Fibroblast of peridontal ligament (primary cell): ENCODE measurements at regions not wholly inside any gene's neighbourhood (a gene's known extent, or its start where the extent isn't known, plus 50 kb on each side); places are given as distances from the start of the nearest gene placed in this dataset.

ENCODE experiments used
- DNase-seq: peaks from one replicate; pipeline ENCODE4 v3.0.0-alpha.2; 2010; ENCODE audit errors: extremely low read depth

DNA sequence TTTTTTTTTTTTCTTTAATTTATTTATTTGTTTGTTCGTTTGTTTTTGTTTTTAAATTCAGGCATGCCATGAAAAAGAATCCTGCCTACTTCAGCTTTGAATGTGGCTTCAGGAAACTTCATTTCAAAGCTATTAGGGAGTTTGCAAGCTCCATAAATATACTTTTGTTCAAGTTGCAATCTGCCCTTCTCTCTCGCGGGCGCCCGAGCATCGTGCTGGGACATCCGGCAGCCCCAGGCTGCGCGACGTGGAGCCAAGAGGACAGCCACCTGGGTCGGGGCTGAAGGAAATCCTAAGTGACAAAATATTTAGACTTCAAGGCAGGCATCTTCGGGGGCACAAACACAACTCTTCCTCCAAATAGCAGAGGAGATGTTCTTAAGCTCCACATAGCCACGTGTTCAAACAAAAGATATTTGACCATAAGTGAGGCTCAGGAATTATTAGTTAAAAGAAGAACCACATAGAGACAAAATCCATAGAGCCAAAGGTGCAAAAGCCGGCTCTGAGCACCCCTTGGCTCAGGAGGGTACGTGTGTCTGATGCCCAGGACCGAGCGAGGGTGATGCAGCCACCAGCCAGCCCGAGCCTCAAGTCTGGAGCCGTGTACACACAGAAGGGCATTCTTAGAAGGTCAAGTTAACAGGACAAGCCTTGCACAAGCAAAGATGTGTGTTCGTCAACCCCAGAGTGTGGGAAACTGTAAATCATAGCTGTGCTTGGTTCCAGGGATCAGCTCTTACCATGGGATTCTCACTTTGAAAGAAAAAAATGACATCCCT lies 256.5 kb upstream of the SALL3 start:
- DNase-seq = no peak

DNA sequence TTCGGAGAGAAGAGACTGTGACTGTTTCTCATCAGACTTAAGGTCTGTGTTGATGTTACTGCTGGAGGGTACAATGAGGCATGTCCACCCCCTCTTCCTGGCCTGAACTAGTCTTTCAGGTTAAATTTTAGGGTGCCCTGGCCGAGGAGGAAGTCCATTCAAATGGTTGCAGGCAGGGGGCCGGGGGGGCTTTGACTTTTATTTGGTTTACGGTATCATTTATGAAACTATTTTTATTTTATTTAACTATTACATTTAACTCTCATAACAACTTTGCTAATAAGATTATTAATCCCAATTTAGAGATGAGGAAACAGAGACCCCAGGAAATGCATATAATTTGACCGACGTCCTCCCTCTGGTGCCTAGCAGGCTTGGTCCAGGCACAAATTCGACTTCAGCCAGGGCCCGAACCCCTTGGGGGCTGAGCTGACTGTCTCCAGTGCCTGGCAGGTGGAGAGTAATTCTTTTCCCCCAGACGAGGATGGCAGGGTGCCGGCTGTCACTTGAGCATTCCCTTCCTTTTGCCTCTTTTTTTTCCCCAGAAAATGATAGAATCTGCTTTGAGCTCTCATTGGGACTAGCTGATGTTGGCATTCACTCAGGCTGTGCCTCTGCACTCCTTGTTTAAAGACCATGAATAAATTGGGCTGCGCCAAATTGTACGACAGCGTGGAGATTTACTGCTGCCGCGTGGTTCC lies 255.3 kb upstream of the SALL3 start:
- no peak for DNase-seq

DNA sequence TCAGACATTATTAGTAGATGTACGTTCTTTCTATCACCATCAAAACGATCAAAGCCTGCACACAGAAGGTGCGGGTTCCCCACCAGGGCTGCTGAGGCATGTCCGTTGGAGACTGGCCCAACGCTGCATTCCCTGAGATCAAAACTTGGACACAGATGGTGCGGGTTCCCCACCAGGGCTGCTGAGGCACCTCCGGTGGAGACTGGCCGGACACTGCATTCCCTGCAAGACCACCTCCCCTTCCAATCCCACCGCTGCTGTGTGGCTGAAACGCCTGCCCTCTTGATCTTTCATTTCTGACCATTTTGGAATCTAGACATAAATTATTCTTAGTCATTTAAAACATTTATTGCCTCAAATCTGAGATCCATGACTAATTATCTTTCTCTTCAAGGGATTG lies 254.2 kb upstream of the SALL3 start:
- no peak for DNase-seq

DNA sequence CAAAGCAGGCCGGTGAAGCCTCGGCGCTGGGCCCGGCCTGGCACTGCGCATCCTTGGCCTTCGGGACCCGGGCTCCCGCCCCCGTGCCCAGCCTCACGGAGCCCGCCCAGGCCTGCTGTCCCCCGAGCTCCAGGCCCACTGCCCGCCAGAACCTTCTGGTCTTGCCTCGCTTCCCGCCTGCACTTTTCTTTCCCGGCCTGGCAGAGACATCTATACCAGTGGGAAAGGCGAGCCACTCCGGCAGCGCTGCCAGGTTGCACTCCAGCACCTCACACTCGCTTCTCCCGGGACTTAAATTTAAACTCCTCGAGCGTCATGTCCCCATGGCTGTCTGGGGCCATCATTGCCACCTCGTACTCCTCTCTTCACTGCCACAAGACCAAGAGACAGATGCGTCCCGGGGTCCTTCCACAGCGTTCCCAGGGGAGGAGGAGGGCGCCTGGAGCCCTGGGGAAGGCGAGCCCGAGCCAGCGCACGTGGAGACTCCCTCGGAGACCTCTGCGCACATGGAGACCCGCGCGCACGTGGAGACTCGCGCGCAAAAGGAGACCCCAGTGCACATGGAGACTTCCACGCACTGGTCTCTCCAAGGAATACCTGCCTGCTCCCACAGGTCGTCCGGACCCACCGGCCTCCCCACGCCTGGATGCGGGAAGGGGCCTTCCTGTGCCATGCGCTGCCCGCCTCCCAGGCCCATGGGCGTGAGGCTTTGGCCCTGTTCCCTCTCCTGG lies 253.1 kb upstream of the SALL3 start:
- DNase-seq = no peak

DNA sequence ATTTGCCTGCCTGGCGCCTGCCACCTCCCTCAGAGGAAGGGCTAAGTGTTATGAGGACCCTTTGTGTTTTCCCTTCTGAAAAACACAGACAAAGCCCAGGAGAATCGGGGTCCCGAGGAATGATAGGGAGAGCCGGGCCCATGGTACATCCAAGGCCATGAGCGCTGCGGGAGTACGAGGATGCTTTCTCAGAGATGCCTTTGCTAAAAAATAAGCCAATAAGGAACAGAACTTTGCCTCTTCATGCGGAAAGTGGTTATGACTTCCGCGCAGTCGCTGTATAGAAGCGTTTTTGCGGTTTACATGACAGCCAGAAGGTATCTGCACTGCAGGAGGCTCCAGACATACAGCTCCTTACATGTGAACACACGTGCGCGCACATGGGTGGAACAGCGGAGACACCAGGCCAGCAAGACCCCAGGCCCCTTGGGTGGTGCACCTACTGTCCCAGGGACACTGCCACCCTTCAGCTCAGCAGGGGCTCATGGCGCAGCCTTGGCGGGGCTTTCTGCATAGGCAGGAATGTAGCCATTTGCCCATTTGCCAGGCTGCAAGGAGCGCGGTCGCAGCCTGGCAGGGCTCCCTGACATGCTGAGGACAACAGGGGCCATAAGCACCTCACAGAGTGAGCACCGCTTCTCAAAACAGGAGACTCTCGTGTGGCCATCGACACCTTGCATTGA lies 252.4 kb upstream of the SALL3 start:
- DNase-seq = no peak

DNA sequence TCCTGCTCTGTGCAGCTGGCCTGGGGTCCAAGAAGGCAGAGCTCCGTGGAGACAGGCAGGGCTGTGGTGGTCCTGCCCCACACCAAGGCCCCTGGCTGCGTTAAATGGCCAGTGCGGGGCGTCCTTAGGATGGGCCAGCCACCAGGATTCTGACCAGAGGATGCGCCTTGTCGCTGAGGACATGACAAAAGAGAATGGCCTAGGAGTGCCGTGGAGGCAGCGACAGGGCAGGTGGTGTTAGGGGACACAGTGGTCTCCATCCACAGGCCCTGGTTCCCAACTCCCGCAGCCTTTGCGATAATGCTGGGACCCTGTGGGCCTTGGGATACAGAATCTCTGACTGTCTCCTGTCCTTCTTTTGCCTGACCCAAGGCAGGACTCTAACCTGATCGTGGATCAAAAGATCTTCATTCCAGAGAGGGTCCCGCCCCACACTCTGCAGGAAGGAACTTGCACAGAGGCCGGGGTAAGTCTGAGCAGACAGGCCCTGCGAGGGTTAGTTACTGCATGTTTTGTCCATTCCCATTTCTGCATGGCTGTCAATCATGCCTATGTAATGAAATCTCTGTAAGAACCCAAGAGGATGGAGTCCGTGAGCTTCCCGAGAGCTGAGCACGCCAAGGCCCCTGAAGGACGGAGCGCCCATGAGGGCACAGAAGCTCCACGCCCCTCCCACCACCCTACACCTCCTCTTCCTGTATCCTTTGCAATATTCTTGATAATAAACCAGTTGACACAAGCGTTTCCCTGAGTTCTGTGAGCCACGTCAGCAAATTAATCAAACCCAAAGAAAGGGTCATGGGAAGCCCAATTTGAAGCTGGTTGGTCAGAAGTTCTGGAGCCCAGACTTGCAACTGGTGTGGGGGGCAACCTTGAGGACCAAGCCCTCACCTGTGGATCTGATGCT lies 251.5 kb upstream of the SALL3 start:
- DNase-seq = no peak

DNA sequence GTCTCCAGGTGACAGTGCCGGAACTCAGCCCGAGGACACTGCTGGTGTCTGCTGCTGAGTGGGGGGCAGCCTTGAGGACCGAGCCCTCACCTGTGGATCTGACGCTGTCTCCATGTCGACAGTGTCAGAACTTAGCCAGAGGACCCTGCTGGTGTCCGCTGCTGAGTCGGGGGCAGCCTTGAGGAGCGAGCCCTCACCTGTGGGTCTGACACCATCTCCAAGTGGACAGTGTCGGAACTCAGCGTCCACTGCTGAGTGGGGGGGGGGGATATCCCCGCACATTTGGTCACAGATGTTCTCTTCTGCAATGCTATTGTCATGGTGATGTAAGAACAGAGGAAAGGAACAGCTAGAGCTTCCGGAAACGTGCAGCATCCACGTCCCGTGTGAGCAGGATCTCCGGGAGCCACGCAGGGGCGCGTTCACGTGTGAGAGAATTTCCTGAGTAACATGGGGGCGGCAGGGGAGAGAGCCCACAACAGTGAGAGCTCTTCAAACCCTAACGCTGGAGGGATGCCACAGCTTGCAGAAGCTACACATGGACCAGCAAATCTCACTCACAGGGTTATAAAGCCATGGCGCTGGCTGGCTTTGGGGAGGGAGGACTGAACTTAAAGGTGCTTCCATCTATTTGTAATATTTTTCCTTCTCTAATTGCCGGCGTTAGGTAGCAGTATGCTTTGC lies 250.7 kb upstream of the SALL3 start:
- no peak for DNase-seq

DNA sequence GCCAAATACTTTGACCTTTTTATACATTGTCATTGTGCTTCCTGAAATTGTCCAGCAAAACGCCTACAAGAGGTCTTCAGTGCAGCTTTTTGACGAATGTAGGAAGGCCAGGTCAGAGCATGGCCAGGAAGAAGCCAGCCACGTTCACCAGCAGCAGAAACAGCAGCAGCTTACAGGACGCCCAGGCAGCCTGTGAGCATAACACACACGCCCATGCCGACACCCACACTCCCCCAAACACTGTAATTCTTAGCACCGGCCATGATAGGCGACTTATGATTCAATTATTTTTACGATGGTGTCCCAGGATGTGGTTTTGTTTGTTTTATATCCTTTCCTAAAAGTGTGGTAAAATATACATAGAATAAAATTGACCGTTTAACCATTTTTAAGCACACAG lies 249.1 kb upstream of the SALL3 start:
- no peak for DNase-seq

DNA sequence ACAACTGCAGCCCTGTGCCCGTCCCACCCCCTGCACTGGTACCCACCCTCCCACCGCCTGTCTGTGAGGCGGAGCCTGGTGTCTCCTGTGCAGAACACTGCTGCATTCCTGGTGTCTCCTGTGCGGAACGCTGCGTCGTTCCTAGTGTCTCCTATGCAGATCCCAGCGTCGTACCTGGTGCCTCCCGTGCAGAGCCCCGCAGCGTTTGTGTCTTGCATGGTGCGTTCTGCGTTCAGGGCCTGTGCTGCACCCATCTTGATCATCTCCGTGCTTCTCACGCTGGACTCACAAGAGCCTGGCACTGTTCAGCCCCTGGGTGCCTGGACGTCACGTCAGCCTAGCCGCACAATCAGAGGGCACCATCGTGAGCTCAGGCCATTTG lies 248.6 kb upstream of the SALL3 start:
- DNase-seq = no peak

DNA sequence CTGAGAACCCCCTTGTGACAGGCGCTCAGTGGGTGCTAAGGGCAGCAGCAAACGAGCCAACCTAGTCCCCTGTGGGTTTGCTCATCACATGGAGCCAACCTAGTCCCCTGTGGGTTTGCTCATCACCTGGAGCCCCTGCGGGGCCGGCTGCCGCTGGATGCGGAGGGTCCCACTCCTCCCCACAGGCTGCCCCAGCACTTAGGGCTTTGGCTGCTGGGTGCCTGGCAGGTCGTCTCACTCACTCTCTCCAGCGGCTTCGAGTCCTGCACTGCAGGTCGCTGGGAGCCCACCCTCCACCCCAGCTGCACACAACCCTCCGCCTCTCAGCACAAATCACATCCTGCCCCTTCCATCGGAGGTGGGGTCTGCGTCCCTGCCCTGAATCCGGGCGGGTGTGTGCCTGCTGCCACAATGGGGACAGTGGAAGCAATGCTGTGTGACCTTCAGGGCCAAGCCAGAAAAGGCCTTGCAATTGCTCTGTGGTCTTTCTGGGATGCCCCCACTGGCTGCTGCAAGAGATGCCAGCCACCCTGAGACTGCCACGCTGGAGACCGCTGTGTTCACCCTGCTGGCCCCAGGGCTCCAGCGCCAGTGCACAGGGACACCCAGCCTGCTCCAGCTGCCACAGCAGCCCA lies 248.1 kb upstream of the SALL3 start:
- no peak for DNase-seq

DNA sequence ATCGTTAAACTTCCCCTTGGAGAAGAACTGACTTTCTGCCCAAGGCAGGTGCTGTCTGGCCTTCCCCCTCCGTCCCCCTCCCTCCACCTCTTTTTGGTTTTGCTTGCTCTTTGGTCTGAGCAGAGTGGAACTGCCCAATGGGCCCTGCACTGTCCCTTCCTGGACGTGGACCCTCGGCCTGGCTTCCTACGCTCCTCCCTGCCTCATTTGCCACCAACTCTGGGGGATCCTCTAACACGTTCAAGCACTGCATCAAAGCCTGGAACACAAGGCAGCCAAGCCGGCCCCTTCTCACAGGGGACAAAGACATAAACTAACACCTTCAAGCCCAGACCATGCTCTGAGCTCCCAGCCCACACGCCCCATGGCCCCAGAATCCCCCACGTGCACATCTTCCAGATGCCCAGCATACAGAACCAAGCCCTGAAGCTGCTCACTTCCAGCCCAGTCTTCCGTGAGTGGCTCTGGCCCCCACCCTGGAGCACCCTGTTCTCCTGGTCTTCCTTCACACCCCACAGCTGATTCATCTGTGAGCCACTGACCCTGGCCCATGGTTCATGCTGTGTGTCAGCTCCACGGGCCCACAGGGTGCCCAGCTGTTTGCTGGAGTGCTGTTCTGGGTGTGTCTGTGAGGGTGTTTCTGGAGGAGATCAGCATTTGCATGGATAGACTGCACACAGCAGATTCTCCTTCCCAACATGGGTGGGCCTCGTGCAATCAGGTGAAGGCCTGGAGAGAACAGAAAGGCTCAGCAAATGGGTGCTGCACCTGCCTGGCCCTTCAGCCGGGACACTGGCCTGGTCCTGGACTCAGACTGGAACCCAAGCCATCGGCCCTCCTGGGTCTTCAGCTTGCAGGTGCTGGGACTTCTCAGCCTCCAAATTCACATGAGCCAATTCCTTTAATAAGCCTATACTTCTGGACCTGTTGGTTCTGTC lies 247.1 kb upstream of the SALL3 start:
- no peak for DNase-seq

DNA sequence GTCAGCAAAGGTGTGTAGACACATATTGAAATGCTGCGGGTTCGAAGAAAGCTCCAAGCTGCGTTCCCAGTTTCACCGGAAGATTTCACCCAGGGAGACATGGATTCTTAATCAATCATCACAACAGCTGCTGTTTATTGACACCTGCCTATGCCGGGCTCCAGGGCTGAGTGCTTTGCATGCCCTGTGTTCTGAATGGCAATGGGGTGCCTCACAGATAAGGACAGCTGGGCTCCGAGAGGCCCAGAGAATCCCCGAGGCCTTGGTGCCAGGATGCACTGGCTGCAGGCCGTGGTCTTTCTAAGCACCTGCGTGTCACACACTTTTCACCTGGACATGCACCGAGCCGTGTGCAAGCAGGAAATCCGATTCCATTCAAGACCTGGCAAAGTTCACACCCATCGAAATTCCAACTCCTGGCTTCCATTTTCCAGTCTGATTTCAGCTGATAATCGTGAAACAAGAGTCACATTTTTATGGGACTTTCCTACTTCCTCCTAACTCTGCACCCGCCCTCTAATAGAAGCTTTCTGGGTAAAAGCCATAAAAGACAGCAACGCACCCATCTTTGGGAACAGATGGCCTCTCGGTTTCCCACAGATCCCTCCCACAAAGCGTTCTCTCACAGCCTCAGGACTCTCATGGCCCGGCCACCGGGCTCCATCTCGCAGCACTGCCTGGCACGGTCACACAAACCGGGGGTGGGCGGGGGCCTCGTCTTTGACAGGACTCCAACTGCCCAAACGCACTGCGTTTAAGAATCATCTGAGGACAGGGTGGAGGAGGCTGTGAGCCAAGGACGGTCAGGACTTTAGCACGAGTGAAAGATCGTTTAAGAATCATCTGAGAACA lies 245.6 kb upstream of the SALL3 start:
- no peak for DNase-seq

DNA sequence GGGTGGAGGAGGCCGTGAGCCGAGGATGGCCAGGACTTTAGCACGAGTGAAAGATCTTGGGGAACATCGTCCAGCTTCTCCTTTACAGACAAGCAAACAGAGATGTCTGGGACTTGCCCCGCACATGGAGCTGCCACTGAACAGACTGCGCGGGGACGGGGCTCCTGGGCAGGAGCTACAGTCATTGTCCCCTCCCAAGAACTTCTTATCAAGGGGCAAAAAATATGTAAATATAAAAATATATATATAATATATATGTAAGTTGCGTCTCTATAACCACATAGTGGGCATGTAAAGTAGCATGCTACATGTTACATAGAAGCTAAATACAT lies 245.0 kb upstream of the SALL3 start:
- DNase-seq = no peak

DNA sequence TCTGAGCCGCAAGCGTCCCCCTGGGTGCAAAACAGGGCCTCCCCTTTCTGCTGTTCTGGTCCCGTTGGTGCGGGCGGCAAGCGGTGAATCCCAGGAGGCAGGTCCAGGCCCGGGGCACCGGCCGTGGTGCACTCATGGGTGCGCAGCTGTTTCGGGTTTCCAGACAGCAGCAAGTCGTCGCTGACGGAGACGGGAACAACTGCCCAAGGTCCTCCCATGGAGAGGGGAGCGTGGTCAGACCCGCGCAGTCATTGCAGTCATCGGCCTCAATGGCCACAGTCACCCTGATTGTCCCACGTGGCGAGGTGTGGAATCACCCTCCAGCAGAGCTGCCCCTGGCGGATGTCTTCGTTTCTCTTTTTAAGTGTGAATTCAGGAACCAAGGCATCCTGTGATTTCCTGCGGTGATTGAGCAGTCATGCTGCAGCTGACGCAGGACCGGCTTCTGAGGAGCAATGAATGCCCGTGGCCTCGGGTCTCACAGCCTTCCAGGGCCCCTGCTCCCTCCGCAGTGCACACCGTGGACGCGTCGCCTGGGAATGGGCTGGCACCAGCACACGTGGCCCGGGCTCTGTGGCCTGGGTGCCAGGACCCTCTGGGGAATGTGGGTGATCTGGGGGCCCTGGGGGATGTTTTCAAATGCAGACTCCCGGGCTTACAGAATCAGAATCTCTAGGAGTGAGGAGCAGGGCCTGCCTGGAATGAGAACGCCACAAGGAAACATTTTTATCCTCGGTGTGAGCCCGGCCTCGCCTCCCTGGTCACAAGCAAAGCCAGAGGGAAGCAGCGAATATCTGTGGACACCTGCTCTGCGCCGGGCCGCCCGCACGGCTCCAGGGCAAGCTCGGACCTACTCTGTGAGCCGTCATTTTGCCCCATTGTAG lies 244.2 kb upstream of the SALL3 start:
- DNase-seq = no peak

DNA sequence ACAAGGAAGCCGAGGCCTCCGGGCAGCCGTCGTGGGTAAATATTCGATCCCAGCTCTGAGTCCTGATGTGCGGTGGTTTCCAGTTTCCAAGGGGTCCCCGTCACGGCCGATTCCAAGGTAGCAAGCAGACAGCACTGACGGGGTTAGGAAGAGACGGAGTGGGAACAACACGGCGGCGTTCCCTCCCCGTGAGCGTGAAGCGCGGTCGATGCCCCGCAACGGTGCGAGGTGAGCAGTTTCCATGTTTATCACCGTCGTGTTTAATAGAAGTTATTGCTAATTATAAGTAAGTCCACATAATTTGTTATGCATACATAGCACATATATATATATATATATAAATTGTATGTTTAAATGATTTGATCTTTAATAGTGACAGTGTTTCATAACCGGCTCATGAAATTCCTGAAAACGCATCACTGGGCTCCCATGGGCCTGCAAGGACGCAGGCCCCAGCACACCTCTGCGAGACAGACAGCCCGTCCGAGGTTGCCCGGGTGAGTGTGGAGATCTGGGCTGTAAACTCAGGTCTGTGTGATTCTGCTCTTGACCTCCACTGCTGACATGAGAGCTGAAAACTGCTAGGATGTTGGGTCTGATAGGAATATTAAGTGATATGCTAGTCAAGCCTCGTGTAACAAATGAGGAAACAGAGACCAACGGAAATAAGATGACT lies 243.5 kb upstream of the SALL3 start:
- no peak for DNase-seq

DNA sequence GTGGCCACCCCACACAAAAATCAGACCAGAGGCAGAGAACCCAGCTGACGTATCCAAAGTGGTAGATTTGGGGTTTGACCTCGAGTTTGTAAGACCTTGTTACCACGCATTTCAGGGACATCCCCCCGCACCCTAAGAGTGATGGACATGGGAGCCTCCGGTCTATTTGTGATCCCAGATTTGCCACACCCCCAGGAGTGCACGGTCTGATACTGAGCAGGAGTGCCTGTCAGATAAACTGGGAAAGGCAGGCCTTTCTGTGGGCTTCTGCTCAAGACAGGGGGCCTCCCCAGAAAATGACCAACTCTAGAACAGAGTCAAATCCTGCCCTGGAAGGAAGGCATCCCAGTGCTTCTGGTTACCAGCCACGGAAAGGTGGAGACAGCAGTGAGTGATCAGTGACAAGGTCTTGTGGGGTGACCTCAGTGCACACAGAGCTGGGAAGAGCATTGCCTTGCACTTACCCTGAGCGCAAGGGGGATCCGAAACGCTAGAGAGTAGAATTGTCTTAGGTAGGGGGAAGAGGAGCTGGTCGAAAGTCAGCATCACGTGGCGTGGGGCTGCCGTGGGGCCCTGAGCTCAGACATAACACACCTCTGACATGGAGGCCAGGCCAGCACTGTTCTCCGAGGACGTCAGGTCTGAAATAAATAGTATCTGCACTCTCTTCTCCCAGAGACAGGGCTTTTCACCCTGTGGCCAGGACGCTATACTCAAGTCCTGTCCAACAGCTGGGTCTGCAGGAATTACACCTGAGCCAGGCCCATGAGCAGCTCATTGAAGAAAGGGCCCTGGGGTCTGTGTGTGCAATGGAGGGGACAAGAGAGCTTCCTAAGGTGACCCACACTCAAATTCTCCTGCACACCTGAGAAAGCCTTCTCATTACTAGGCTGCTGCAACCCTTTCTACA lies 242.4 kb upstream of the SALL3 start:
- no peak for DNase-seq
